C4-2B (cell line): ENCODE measurements at regions not wholly inside any gene's neighbourhood (a gene's known extent, or its start where the extent isn't known, plus 50 kb on each side); places are given as distances from the start of the nearest gene placed in this dataset.

Experiments
- CTCF ChIP-seq: fragments of 450-650 bp; conservative IDR thresholded peaks from 2 replicates; pipeline ENCODE4 v1.5.1; 2017; ENCODE audit warnings: mild to moderate bottlenecking
- ZFX ChIP-seq: fragments of 450-650 bp; IDR thresholded peaks from 2 replicates; pipeline ENCODE4 v1.6.1; 2017

GRCh38 chr7:11899247-11899646, 67.2 kb upstream of the THSD7A start:
- TF ChIP-seq CTCF (no peak), ZFX (no peak)
